ENCODE measurements at regions not wholly inside any gene's neighbourhood (a gene's known extent, or its start where the extent isn't known, plus 50 kb on each side); places are given as distances from the start of the nearest gene placed in this dataset.

- no peak for DNase-seq (ENCODE audit: low spot score)
- Mint-ChIP-seq H3K9me3 (ENCODE audit: unreplicated experiment) (no peaks in the 10 kb centered on the region), H3K27ac (ENCODE audit: unreplicated experiment) (no peak overlapping the region), H3K4me3 (ENCODE audit: unreplicated experiment) (no peak overlapping the region), H3K36me3 (ENCODE audit: low read depth, unreplicated experiment) (no peaks in the 10 kb centered on the region), H3K4me1 (ENCODE audit: unreplicated experiment) (no peaks in the 10 kb centered on the region), H3K27me3 (ENCODE audit: unreplicated experiment) (no peaks in the 10 kb centered on the region)
- no peak for TF ChIP-seq CTCF (IDR thresholded peaks at IDR 0.05; ENCODE audit: unreplicated experiment)
These were observed 214.9 kb upstream of the EDNRB start for GRCh38 chr13:78133511-78133910.

- DNase-seq (ENCODE audit: low spot score): no peak
- TF ChIP-seq CTCF (IDR thresholded peaks at IDR 0.05; ENCODE audit: unreplicated experiment): peak; percentile 43
- Mint-ChIP-seq H3K4me3 (ENCODE audit: unreplicated experiment) (no peak overlapping the region), H3K27ac (ENCODE audit: unreplicated experiment) (no peak overlapping the region), H3K36me3 (ENCODE audit: low read depth, unreplicated experiment) (no peaks in the 10 kb centered on the region), H3K9me3 (ENCODE audit: unreplicated experiment) (no peaks in the 10 kb centered on the region), H3K27me3 (ENCODE audit: unreplicated experiment) (no peaks in the 10 kb centered on the region), H3K4me1 (ENCODE audit: unreplicated experiment) (no peaks in the 10 kb centered on the region)
These were observed 213.2 kb upstream of the EDNRB start for GRCh38 chr13:78131811-78132210.

- H3K4me3 Mint-ChIP-seq (ENCODE audit: unreplicated experiment): no peak overlapping the region
- H3K36me3 Mint-ChIP-seq (ENCODE audit: low read depth, unreplicated experiment): no peaks in the 10 kb centered on the region
- no peak for DNase-seq (ENCODE audit: low spot score)
- H3K27me3 Mint-ChIP-seq (ENCODE audit: unreplicated experiment): no peaks in the 10 kb centered on the region
- no peak for TF ChIP-seq CTCF (IDR thresholded peaks at IDR 0.05; ENCODE audit: unreplicated experiment)
- no peaks in the 10 kb centered on the region for H3K4me1 Mint-ChIP-seq (ENCODE audit: unreplicated experiment)
- no peaks in the 10 kb centered on the region for H3K9me3 Mint-ChIP-seq (ENCODE audit: unreplicated experiment)
- no peak overlapping the region for H3K27ac Mint-ChIP-seq (ENCODE audit: unreplicated experiment)
These were observed 212.7 kb upstream of the EDNRB start for GRCh38 chr13:78131346-78131745.

GRCh38 chr13:78129823-78130222 is 211.2 kb upstream of the EDNRB start:
- H3K27ac Mint-ChIP-seq (ENCODE audit: unreplicated experiment): no peak overlapping the region
- no peak overlapping the region for H3K4me3 Mint-ChIP-seq (ENCODE audit: unreplicated experiment)
- H3K36me3 Mint-ChIP-seq (ENCODE audit: low read depth, unreplicated experiment): no peaks in the 10 kb centered on the region
- no peaks in the 10 kb centered on the region for H3K4me1 Mint-ChIP-seq (ENCODE audit: unreplicated experiment)
- no peaks in the 10 kb centered on the region for H3K9me3 Mint-ChIP-seq (ENCODE audit: unreplicated experiment)
- TF ChIP-seq CTCF (IDR thresholded peaks at IDR 0.05; ENCODE audit: unreplicated experiment): no peak
- no peak for DNase-seq (ENCODE audit: low spot score)
- H3K27me3 Mint-ChIP-seq (ENCODE audit: unreplicated experiment): no peaks in the 10 kb centered on the region

- no peak for DNase-seq (ENCODE audit: low spot score)
- TF ChIP-seq CTCF (IDR thresholded peaks at IDR 0.05; ENCODE audit: unreplicated experiment): no peak
- no peaks in the 10 kb centered on the region for H3K36me3 Mint-ChIP-seq (ENCODE audit: low read depth, unreplicated experiment)
- H3K4me1 Mint-ChIP-seq (ENCODE audit: unreplicated experiment): no peaks in the 10 kb centered on the region
- no peak overlapping the region for H3K27ac Mint-ChIP-seq (ENCODE audit: unreplicated experiment)
- no peak overlapping the region for H3K4me3 Mint-ChIP-seq (ENCODE audit: unreplicated experiment)
- H3K27me3 Mint-ChIP-seq (ENCODE audit: unreplicated experiment): no peaks in the 10 kb centered on the region
- H3K9me3 Mint-ChIP-seq (ENCODE audit: unreplicated experiment): no peaks in the 10 kb centered on the region
These were observed 210.7 kb upstream of the EDNRB start for GRCh38 chr13:78129359-78129758.
